NCI-H2171 treated with DMSO at 0.1 percent for 48 hours (cell line): ENCODE measurements at regions not wholly inside any gene's neighbourhood (a gene's known extent, or its start where the extent isn't known, plus 50 kb on each side); places are given as distances from the start of the nearest gene placed in this dataset.
A peak's percentile ranks its signal among the peaks of the same experiment; 100 is the strongest.

Experiments
- DNase-seq: peaks from one replicate; lab custom pipeline; 2025; lab: John Stamatoyannopoulos, UW

- DNase-seq = no peak
Measured at GRCh38 chr10:31081937-31082840, 50.5 kb upstream of the ZNF438 start.

GRCh38 chr10:31083765-31084184 is 52.1 kb upstream of the ZNF438 start:
- peak; percentile 35 for DNase-seq

- no peak for DNase-seq
Measured at GRCh38 chr10:31087011-31087410, 55.3 kb upstream of the ZNF438 start.

- no peak for DNase-seq
Measured at GRCh38 chr10:31087851-31088250, 56.2 kb upstream of the ZNF438 start.

GRCh38 chr10:31090894-31091607 is 59.4 kb upstream of the ZNF438 start:
- no peak for DNase-seq

- no peak for DNase-seq
Measured at GRCh38 chr10:31095677-31096560, 64.3 kb upstream of the ZNF438 start.

GRCh38 chr10:31098046-31098445 is 66.4 kb upstream of the ZNF438 start:
- DNase-seq = no peak

- DNase-seq = no peak
Measured at GRCh38 chr10:31099094-31099493, 67.4 kb upstream of the ZNF438 start.

- DNase-seq = no peak
Measured at GRCh38 chr10:31099664-31100063, 68.0 kb upstream of the ZNF438 start.

GRCh38 chr10:31100115-31100601 is 68.5 kb upstream of the ZNF438 start:
- no peak for DNase-seq

GRCh38 chr10:31100662-31101061 is 69.0 kb upstream of the ZNF438 start:
- no peak for DNase-seq

GRCh38 chr10:31101123-31101522 is 69.5 kb upstream of the ZNF438 start:
- no peak for DNase-seq

GRCh38 chr10:31102421-31102820 is 70.8 kb upstream of the ZNF438 start:
- peak; percentile 60 for DNase-seq

- DNase-seq = peak; percentile 72
Measured at GRCh38 chr10:31103112-31103511, 71.4 kb upstream of the ZNF438 start.

- no peak for DNase-seq
Measured at GRCh38 chr10:31112961-31113360, 81.3 kb upstream of the ZNF438 start.

- DNase-seq = no peak
Measured at GRCh38 chr10:31116226-31116625, 84.6 kb upstream of the ZNF438 start.

- no peak for DNase-seq
Measured at GRCh38 chr10:31118556-31118955, 86.9 kb upstream of the ZNF438 start.

GRCh38 chr10:31120392-31120791 is 88.7 kb upstream of the ZNF438 start:
- no peak for DNase-seq

GRCh38 chr10:31120961-31121685 is 89.5 kb upstream of the ZNF438 start:
- no peak for DNase-seq

GRCh38 chr10:31121757-31122577 is 90.3 kb upstream of the ZNF438 start:
- DNase-seq = no peak
